ENCODE measurements at regions not wholly inside any gene's neighbourhood (a gene's known extent, or its start where the extent isn't known, plus 50 kb on each side); places are given as distances from the start of the nearest gene placed in this dataset.

- TF ChIP-seq CTCF (IDR thresholded peaks at IDR 0.05) = no peak
These were observed 54.7 kb upstream of the CIBAR2 start for GRCh38 chr16:85166699-85167588.

- no peak for TF ChIP-seq CTCF (IDR thresholded peaks at IDR 0.05)
These were observed 55.6 kb upstream of the CIBAR2 start for GRCh38 chr16:85167589-85168537.

GRCh38 chr16:85168732-85169256, 56.5 kb upstream of the CIBAR2 start:
- no peak for TF ChIP-seq CTCF (IDR thresholded peaks at IDR 0.05)

- no peak for TF ChIP-seq CTCF (IDR thresholded peaks at IDR 0.05)
These were observed 57.2 kb upstream of the CIBAR2 start for GRCh38 chr16:85169333-85170065.

- no peak for TF ChIP-seq CTCF (IDR thresholded peaks at IDR 0.05)
These were observed 57.8 kb upstream of the CIBAR2 start for GRCh38 chr16:85170066-85170491.

GRCh38 chr16:85170590-85171003, 58.3 kb upstream of the CIBAR2 start:
- TF ChIP-seq CTCF (IDR thresholded peaks at IDR 0.05) = no peak

Data from LNCAP (cell line).